Progenitor cell of endocrine pancreas (in vitro differentiated cells): ENCODE measurements at regions not wholly inside any gene's neighbourhood (a gene's known extent, or its start where the extent isn't known, plus 50 kb on each side); places are given as distances from the start of the nearest gene placed in this dataset.

Experiments
- DNase-seq: peaks from one replicate; pipeline ENCODE4 v3.0.0; 2021; ENCODE audit warnings: low spot score; ENCODE audit not compliant: unreplicated experiment
- H3K27ac Mint-ChIP-seq: 2 replicates; pipeline ENCODE4 v1.8.0; 2021; ENCODE audit warnings: mild to moderate bottlenecking, moderate library complexity, mixed read lengths
- H3K27me3 Mint-ChIP-seq: 2 replicates; pipeline ENCODE4 v1.8.0; 2021; ENCODE audit warnings: mixed read lengths
- H3K36me3 Mint-ChIP-seq: 2 replicates; pipeline ENCODE4 v1.8.0; 2022; ENCODE audit warnings: mixed read lengths; ENCODE audit not compliant: insufficient read depth
- H3K4me1 Mint-ChIP-seq: 2 replicates; pipeline ENCODE4 v1.8.0; 2021; ENCODE audit warnings: low read depth, mixed read lengths
- H3K4me3 Mint-ChIP-seq: 2 replicates; pipeline ENCODE4 v1.8.0; 2021; ENCODE audit warnings: low read depth, mild to moderate bottlenecking, moderate library complexity, mixed read lengths
- H3K9me3 Mint-ChIP-seq: 2 replicates; pipeline ENCODE4 v1.8.0; 2021; ENCODE audit warnings: low read depth, mixed read lengths
- TF ChIP-seq, protein P1 (sequence below): fragments of 200-600 bp; sonication (generic); IDR thresholded peaks from one replicate; pipeline ENCODE4 v1.5.0; 2021; ENCODE audit warnings: antibody characterized with exemption, mild to moderate bottlenecking; ENCODE audit not compliant: unreplicated experiment

DNA sequence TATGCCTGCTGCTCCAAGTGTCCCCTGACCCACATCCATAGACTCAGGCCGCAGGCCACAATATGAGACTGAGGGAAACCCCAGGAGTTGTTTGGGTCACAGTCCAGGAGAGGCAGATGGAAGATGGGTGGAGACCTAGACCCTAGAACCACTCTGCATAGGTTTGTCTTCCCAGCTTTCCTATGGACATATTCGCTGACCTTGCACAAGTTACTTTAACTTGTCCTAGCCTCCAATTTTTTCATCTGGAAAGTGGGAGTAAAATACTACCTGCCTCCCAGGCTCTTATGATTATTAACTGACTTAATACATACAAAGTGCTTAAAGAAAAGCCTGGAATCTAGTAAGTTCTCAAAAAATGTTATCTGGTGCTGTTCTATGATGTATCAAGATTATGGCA is 157.1 kb upstream of the IFNG-AS1 start:
- TF ChIP-seq, protein P1, sequence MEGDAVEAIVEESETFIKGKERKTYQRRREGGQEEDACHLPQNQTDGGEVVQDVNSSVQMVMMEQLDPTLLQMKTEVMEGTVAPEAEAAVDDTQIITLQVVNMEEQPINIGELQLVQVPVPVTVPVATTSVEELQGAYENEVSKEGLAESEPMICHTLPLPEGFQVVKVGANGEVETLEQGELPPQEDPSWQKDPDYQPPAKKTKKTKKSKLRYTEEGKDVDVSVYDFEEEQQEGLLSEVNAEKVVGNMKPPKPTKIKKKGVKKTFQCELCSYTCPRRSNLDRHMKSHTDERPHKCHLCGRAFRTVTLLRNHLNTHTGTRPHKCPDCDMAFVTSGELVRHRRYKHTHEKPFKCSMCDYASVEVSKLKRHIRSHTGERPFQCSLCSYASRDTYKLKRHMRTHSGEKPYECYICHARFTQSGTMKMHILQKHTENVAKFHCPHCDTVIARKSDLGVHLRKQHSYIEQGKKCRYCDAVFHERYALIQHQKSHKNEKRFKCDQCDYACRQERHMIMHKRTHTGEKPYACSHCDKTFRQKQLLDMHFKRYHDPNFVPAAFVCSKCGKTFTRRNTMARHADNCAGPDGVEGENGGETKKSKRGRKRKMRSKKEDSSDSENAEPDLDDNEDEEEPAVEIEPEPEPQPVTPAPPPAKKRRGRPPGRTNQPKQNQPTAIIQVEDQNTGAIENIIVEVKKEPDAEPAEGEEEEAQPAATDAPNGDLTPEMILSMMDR: no peak
- peaks cover 2% of the 10 kb centered on the region for H3K4me1 Mint-ChIP-seq
- no peaks in the 10 kb centered on the region for H3K27me3 Mint-ChIP-seq
- H3K27ac Mint-ChIP-seq: no peak overlapping the region
- no peak for DNase-seq
- H3K36me3 Mint-ChIP-seq: no peaks in the 10 kb centered on the region
- peaks cover 13% of the 10 kb centered on the region for H3K9me3 Mint-ChIP-seq
- no peak overlapping the region for H3K4me3 Mint-ChIP-seq

DNA sequence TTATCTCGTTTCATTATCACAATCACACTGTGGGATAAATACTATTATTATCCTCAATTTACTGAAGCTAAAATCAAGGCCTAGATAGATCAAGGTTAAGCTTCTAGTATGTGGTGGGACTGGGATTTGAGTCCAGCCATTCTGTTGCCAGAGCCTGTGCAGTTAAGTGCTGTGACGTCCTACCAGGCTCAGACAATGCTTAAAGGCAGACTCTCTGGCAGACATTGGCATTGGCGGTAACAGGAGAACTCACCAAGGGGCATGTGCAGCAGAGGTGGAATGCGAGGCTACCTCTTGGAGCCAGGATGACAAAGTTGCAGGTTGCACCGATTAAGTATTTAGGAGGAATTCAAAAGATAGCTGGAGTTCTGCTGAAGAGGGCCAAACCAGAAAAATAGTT is 155.6 kb upstream of the IFNG-AS1 start:
- H3K27ac Mint-ChIP-seq: no peak overlapping the region
- H3K4me1 Mint-ChIP-seq: no peaks in the 10 kb centered on the region
- DNase-seq: no peak
- H3K4me3 Mint-ChIP-seq: no peak overlapping the region
- H3K36me3 Mint-ChIP-seq: no peaks in the 10 kb centered on the region
- TF ChIP-seq, protein P1: no peak
- peaks cover 20% of the 10 kb centered on the region for H3K9me3 Mint-ChIP-seq
- H3K27me3 Mint-ChIP-seq: no peaks in the 10 kb centered on the region

DNA sequence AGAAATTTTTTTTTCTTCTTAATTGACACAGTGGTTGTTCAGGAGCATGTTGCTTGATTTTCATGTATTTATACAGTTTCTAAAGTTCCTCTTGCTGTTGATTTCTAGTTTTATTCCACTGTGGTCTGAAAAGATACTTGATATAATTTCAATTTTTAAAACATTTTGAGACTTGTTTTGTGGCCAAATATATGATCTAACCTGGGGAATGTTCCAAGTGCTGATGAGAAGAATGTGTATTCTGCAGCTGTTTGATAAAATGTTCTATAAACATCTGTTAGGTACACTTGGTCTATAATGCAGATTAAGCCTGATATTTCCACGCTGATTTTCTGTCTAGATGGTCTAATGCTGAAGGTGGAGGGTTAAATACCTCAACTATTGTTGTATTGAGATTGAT is 151.4 kb upstream of the IFNG-AS1 start:
- Mint-ChIP-seq H3K27ac (no peak overlapping the region), H3K9me3 (peaks cover 30% of the 10 kb centered on the region), H3K27me3 (no peaks in the 10 kb centered on the region), H3K4me3 (no peak overlapping the region), H3K4me1 (no peaks in the 10 kb centered on the region), H3K36me3 (no peaks in the 10 kb centered on the region)
- DNase-seq: no peak
- TF ChIP-seq, protein P1: no peak

GRCh38 chr12:67842124-67842523 is 147.1 kb upstream of the IFNG-AS1 start:
- Mint-ChIP-seq H3K27me3 (no peaks in the 10 kb centered on the region), H3K4me1 (no peaks in the 10 kb centered on the region), H3K27ac (no peak overlapping the region), H3K9me3 (peaks cover 17% of the 10 kb centered on the region), H3K4me3 (no peak overlapping the region), H3K36me3 (no peaks in the 10 kb centered on the region)
- no peak for DNase-seq
- TF ChIP-seq, protein P1: no peak

GRCh38 chr12:67843257-67843656 is 146.0 kb upstream of the IFNG-AS1 start:
- no peaks in the 10 kb centered on the region for H3K36me3 Mint-ChIP-seq
- H3K4me1 Mint-ChIP-seq: no peaks in the 10 kb centered on the region
- no peak overlapping the region for H3K27ac Mint-ChIP-seq
- TF ChIP-seq, protein P1: no peak
- no peaks in the 10 kb centered on the region for H3K27me3 Mint-ChIP-seq
- DNase-seq: no peak
- H3K4me3 Mint-ChIP-seq: no peak overlapping the region
- peaks cover 11% of the 10 kb centered on the region for H3K9me3 Mint-ChIP-seq

GRCh38 chr12:67852701-67853100 is 136.5 kb upstream of the IFNG-AS1 start:
- Mint-ChIP-seq H3K4me1 (peaks cover 19% of the 10 kb centered on the region), H3K9me3 (peaks cover 10% of the 10 kb centered on the region), H3K4me3 (no peak overlapping the region), H3K36me3 (peaks cover 1% of the 10 kb centered on the region), H3K27me3 (no peaks in the 10 kb centered on the region), H3K27ac (no peak overlapping the region)
- no peak for DNase-seq
- TF ChIP-seq, protein P1: no peak
